Activated CD8-positive, alpha-beta T cell treated with anti-CD3 and anti-CD28 coated beads, Interleukin-2, amount 10 ng/mL, durations not matched to agents 7 days and 5 days (primary cell): ENCODE measurements at regions not wholly inside any gene's neighbourhood (a gene's known extent, or its start where the extent isn't known, plus 50 kb on each side); places are given as distances from the start of the nearest gene placed in this dataset.
"Not testable (repeated sequence)": the region's sequence is repeated elsewhere in the genome, so short reads cannot be mapped to it uniquely, and the experiment has no call there.

Experiments used
- ATAC-seq: fragments of 150-1000 bp; cut with Tn5 transposase; one replicate; pipeline ENCODE4 v1.10.0; 2021; ENCODE audit warnings: moderate library complexity
- CTCF ChIA-PET: fragments of 350-600 bp; sonication (Branson Sonifier 250); formaldehyde crosslinking; loops from one replicate; lab custom pipeline; 2021; ENCODE audit warnings: antibody characterized with exemption; lab: Charles Lee
- POLR2A ChIA-PET: fragments of 350-600 bp; sonication (Branson Sonifier 250); formaldehyde crosslinking; loops from one replicate; lab custom pipeline; 2021; ENCODE audit warnings: antibody characterized with exemption; lab: Charles Lee
- DNase-seq: peaks from one replicate; pipeline ENCODE4 v3.0.0-alpha.2; 2020
- H3K27ac Mint-ChIP-seq: one replicate; pipeline ENCODE4 v1.8.0; 2021; ENCODE audit warnings: mild to moderate bottlenecking, mixed read lengths
- H3K27me3 Mint-ChIP-seq: one replicate; pipeline ENCODE4 v1.8.0; 2021; ENCODE audit warnings: low read depth, mixed read lengths
- H3K36me3 Mint-ChIP-seq: one replicate; pipeline ENCODE4 v1.8.0; 2021; ENCODE audit warnings: low read depth, mixed read lengths
- H3K4me1 Mint-ChIP-seq: one replicate; pipeline ENCODE4 v1.8.0; 2021; ENCODE audit warnings: low read depth, mixed read lengths
- H3K4me3 Mint-ChIP-seq: one replicate; pipeline ENCODE4 v1.8.0; 2021; ENCODE audit warnings: mild to moderate bottlenecking, mixed read lengths
- H3K9me3 Mint-ChIP-seq: one replicate; pipeline ENCODE4 v1.8.0; 2022; ENCODE audit warnings: mixed read lengths; ENCODE audit not compliant: insufficient read depth

DNA sequence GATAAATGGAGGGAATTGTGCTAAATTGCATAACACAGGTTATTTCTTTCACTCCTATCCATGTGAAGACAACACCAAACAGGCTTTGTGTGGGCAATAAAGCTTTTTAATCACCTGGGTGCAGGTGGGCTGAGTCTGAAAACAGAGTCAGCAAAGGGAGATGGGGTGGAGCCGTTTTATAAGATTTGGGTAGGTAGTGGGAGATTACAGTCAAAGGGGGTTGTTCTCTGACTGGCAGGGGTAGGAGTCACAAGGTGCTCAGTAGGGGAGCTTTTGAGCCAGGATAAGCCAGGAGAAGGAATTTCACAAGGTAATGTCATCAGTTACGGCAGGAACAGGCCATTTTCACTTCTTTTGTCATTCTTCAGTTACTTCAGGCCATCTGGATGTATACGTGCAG is 358.8 kb upstream of the LRP1B start:
- H3K4me1 Mint-ChIP-seq, CTCF ChIA-PET, POLR2A ChIA-PET: not testable (repeated sequence)

DNA sequence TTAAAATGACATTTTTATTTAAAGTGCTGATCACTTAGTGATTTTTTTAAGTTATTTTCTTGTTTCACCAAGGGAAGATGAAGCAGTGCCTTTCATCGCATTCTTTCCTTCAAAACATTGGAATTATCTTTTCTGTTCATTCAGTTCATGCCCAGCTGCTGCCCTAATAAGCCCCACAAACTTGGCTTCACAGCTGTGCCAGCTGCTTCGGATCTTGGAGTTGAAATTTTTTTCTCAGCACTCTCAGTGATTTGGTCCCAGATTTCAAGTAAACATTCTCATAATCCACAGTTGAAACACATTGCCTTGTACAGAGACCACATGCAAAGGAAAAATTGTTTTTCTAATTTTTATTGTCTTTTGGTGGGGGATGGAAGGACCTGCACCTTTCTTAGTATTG is 353.3 kb upstream of the LRP1B start:
- Mint-ChIP-seq H3K4me1 (no peaks in the 10 kb centered on the region), H3K27ac (no peak overlapping the region), H3K4me3 (no peak overlapping the region), H3K9me3 (no peaks in the 10 kb centered on the region), H3K36me3 (no peaks in the 10 kb centered on the region), H3K27me3 (no peaks in the 10 kb centered on the region)
- no peak for ATAC-seq
- no peak for DNase-seq
- ChIA-PET POLR2A (no interaction called here), CTCF (no interaction called here)

More for the DNA sequence above, 358.8 kb upstream of the LRP1B start:
- not testable (repeated sequence) for H3K27me3 Mint-ChIP-seq, H3K9me3 Mint-ChIP-seq, H3K4me3 Mint-ChIP-seq, DNase-seq, H3K27ac Mint-ChIP-seq, H3K36me3 Mint-ChIP-seq, ATAC-seq

DNA sequence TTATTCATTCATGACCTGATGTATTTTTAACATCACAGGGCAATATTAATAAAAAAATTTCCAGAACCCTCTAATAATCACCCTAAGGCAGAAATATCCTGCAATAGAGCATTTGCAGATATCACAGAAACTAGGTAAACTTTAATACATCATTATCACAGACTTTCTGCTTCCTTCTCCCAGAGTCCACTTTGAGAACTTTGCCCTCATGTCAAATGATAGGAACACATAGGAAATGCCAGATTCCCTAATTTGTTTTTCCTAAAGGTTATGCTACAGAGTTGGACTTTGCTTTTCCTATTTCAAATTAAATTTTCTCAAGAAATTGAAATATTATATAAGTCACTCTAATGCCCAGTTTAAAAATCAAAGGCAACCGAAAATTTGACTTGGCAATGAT is 352.8 kb upstream of the LRP1B start:
- Mint-ChIP-seq H3K36me3 (no peaks in the 10 kb centered on the region), H3K9me3 (no peaks in the 10 kb centered on the region), H3K4me1 (no peaks in the 10 kb centered on the region), H3K27me3 (no peaks in the 10 kb centered on the region), H3K4me3 (no peak overlapping the region), H3K27ac (no peak overlapping the region)
- CTCF ChIA-PET, result no interaction called here
- no peak for DNase-seq
- POLR2A ChIA-PET, result no interaction called here
- ATAC-seq, result no peak

DNA sequence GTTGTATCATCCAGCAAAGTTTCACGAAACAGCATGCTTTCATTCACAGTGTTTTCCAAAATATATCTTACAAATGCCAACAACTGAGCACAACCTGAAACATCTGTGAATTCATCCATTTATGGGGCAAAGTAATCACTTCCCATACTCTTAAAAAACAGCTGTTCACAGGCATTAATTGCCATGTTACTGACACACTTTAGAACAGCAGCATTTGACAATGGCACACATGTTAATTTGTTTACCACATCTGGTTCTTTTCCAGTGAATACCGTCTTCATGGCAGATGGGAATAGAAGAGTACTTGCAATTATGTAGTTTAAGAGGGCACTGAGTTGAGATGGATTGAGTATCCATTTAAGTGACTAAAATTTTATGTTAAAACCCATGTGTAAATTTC is 347.4 kb upstream of the LRP1B start:
- Mint-ChIP-seq H3K9me3 (no peaks in the 10 kb centered on the region), H3K4me3 (no peak overlapping the region), H3K27ac (no peak overlapping the region), H3K36me3 (no peaks in the 10 kb centered on the region), H3K27me3 (no peaks in the 10 kb centered on the region), H3K4me1 (no peaks in the 10 kb centered on the region)
- DNase-seq (no peak), ATAC-seq (no peak)
- CTCF ChIA-PET, result no interaction called here
- POLR2A ChIA-PET, result interaction anchor here (0.6 kb wide), 1 partner anchor 386 kb away, joined by 3 read pairs; no protein-coding TSS in a partner anchor

DNA sequence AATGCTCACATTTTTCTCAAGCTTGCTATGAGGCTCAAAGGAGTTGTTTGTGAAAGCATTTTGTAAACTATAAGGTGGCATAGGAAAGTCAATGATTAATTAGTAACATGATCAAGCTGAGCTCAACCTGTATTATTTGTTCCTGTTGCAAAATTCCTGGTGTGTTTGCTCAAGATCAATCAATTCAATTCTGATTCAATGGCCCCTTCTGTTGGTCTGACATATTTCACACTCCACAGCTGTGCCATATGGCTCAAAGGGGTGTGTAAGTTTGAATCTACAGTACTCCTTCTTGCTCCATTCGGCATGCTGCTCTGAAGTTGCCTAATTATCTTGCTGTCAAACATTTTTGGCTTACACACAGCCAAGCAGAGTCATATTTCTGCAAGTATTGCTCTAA is 341.6 kb upstream of the LRP1B start:
- Mint-ChIP-seq H3K9me3 (no peaks in the 10 kb centered on the region), H3K4me3 (no peak overlapping the region), H3K36me3 (no peaks in the 10 kb centered on the region), H3K27me3 (no peaks in the 10 kb centered on the region), H3K27ac (no peak overlapping the region), H3K4me1 (no peaks in the 10 kb centered on the region)
- no peak for DNase-seq
- CTCF ChIA-PET, result no interaction called here
- POLR2A ChIA-PET, result no interaction called here
- no peak for ATAC-seq

DNA sequence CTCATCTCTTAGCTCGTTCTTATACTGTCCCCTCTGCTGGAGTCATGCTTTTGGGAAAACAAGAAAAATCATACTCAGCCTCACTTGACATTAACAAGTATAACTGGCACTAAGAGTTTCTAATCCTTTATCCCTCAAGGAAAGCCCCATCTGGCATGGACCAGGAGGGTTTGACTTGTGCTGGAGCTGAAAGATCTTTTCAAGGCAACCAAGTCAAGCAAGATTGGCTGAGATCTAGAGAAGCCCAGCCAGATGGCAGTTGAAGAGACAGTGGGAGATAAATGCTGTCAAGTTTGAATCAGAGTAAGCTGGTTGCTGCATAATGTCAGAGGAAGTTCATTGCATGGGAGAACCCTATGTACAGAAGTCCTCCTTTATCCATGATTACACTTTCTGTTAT is 336.5 kb upstream of the LRP1B start:
- no peaks in the 10 kb centered on the region for H3K4me1 Mint-ChIP-seq
- no peaks in the 10 kb centered on the region for H3K9me3 Mint-ChIP-seq
- H3K36me3 Mint-ChIP-seq, result no peaks in the 10 kb centered on the region
- ChIA-PET CTCF (no interaction called here), POLR2A (no interaction called here)
- no peak for ATAC-seq
- DNase-seq, result no peak
- H3K27me3 Mint-ChIP-seq, result no peaks in the 10 kb centered on the region
- H3K27ac Mint-ChIP-seq, result no peak overlapping the region
- H3K4me3 Mint-ChIP-seq, result no peak overlapping the region

DNA sequence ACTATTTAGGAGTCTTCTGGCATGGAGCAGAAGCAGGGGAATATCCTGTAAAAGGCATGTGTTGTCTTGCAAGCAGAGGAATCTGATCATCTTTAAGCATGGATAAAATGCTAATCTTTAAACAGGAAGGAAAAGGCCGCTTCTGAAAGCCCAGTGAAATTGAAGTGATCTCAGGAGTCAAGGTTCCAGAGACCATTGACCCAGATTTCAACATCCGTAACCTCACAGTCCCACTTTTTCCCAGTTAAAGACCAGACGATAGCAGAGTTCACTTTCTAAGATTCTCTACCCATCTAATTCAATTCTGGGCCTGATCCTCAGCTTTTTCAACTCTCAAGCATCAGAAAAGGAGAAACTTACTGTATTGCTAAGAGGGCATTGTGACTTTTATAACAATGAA is 332.2 kb upstream of the LRP1B start:
- Mint-ChIP-seq H3K27ac (no peak overlapping the region), H3K4me1 (no peaks in the 10 kb centered on the region), H3K36me3 (no peaks in the 10 kb centered on the region), H3K4me3 (no peak overlapping the region), H3K9me3 (peaks cover 2% of the 10 kb centered on the region), H3K27me3 (no peaks in the 10 kb centered on the region)
- ATAC-seq (no peak), DNase-seq (no peak)
- POLR2A ChIA-PET, result no interaction called here
- CTCF ChIA-PET, result no interaction called here

DNA sequence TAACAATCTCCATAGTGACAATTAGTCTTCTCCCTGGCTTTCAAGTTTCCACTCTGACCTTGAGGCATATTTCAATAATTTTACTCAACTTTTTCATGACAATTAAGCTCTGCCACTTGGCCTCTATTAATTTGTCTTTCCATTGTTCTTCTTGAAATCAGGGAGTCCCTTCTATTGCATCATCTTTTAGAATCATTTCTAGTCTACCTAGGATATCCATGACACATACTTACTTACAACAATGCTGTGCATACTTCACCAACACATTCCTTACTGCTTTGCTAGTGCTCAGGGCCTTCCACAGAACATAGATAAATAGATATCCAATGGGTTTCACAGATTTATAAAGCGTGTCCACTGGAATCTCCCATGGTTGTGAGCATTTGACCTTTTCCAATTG is 331.5 kb upstream of the LRP1B start:
- Mint-ChIP-seq H3K27ac (no peak overlapping the region), H3K36me3 (no peaks in the 10 kb centered on the region), H3K9me3 (peaks cover 2% of the 10 kb centered on the region), H3K27me3 (no peaks in the 10 kb centered on the region), H3K4me3 (no peak overlapping the region), H3K4me1 (no peaks in the 10 kb centered on the region)
- CTCF ChIA-PET, result no interaction called here
- POLR2A ChIA-PET, result no interaction called here
- ATAC-seq (no peak), DNase-seq (no peak)

DNA sequence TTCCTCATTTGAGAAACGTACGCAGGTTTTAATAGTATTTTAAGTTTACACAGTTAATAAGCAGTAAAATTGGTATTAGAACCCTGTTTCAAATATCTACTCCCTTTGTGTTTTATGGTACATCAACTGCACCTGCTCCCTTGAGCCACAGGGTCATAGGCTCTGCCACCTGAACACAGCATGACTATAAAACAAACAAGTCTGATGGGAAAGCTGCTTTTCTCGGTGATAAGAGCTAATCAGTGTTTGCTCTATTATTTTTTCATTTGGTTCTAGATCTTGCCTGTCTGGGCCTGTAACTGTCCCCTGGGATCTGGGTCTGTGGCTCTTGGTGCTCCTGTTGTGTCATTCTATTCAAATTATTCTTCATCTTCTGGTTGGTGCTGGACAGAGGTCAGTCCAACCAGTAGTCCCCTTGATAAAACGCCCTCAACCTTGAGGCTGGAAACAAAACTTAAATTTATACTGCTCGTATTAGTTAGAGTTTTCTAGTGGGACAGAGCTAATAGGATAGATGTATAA is 314.8 kb upstream of the LRP1B start:
- Mint-ChIP-seq H3K9me3 (no peaks in the 10 kb centered on the region), H3K4me3 (no peak overlapping the region), H3K27ac (no peak overlapping the region), H3K36me3 (no peaks in the 10 kb centered on the region), H3K27me3 (no peaks in the 10 kb centered on the region), H3K4me1 (no peaks in the 10 kb centered on the region)
- ATAC-seq (no peak), DNase-seq (no peak)
- ChIA-PET CTCF (no interaction called here), POLR2A (no interaction called here)

DNA sequence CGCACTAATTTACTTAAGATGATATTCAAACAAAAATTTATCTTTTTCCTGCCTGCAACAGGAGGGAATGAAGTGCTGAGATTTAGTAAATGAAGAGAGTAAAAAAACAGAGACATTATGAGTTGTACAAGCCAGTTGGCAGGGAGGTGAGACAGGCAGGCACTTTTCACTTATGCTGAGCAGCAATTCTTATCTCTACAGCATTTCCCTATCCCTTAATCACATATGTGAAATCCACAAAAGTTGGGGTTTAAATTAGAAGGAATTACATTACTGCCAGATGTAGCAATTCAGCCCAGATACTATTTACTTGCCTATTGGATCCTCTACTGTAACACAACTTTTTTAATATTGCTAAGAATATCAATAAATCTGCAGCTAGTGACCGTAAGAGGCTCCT is 314.2 kb upstream of the LRP1B start:
- Mint-ChIP-seq H3K4me1 (no peaks in the 10 kb centered on the region), H3K4me3 (no peak overlapping the region)
- POLR2A ChIA-PET, result no interaction called here

DNA sequence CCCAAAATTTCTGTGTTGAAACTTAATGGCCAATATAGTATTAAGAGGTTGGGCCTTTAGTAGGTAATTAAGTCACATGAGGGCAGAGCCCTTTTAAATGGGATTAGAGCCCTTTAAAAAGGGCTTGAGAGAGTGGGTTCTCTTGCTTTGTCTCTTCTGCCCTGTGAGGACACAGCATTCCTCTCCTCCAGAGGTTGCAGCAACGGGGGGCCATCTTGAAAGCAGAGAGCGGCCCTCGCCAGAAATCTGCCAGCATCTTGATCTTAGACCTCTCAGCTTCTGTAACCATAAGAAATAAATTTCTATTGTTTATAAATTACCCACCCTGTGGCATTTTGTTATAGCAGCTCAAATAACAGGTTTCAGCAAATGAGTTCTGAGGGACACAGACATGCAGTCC is 305.0 kb upstream of the LRP1B start:
- DNase-seq (no peak), ATAC-seq (no peak)
- Mint-ChIP-seq H3K27ac (no peak overlapping the region), H3K4me3 (no peak overlapping the region), H3K36me3 (no peaks in the 10 kb centered on the region), H3K27me3 (no peaks in the 10 kb centered on the region), H3K9me3 (peaks cover 4% of the 10 kb centered on the region), H3K4me1 (no peaks in the 10 kb centered on the region)
- POLR2A ChIA-PET, result no interaction called here
- CTCF ChIA-PET, result no interaction called here

More for the DNA sequence above, 314.2 kb upstream of the LRP1B start:
- ATAC-seq (no peak), DNase-seq (no peak)
- H3K36me3 Mint-ChIP-seq, result no peaks in the 10 kb centered on the region
- CTCF ChIA-PET, result no interaction called here
- H3K9me3 Mint-ChIP-seq, result no peaks in the 10 kb centered on the region
- H3K27me3 Mint-ChIP-seq, result no peaks in the 10 kb centered on the region
- no peak overlapping the region for H3K27ac Mint-ChIP-seq

DNA sequence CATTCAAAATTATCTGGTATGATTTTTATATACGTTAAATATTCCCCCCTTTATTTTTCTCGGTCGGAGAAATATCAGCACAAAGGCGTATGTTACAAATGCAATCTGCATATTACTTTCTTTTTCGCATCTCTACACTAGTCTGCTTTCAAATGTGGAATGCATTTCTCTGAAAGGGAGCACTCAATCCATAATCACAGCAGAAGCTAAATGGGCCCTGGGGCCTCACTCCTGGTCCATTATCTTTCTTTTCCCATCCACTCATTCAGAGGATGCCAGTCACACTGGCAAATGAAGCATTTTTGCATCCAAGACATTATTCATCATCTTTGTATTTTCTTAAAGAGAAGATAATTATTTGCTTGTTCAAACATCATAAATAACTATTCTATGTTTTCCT is 295.2 kb upstream of the LRP1B start:
- H3K4me3 Mint-ChIP-seq, result no peak overlapping the region
- POLR2A ChIA-PET, result no interaction called here

DNA sequence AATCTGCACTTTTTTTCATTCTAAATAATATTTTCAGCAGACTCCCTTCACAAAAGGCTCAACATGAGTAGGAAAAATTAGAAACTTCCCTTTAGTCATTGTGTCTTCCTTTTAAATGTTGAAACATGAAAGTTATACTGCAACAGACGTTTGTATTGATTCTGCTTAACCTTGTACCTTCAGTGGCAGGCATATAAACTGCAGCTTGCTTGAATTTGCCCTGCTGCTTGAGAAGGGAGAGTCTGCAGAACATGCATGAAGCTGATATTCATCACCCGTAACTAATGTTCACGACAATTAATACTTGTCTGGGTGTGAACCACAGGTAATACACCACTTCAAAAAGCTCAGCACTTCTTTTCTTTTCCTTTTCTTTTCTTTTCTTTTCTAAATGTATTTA is 294.7 kb upstream of the LRP1B start:
- no peaks in the 10 kb centered on the region for H3K36me3 Mint-ChIP-seq
- ChIA-PET CTCF (no interaction called here), POLR2A (no interaction called here)
- ATAC-seq (no peak), DNase-seq (no peak)
- no peaks in the 10 kb centered on the region for H3K27me3 Mint-ChIP-seq
- H3K4me1 Mint-ChIP-seq, result no peaks in the 10 kb centered on the region
- H3K27ac Mint-ChIP-seq, result no peak overlapping the region
- H3K9me3 Mint-ChIP-seq, result peaks cover 14% of the 10 kb centered on the region
- no peak overlapping the region for H3K4me3 Mint-ChIP-seq

More for the DNA sequence above, 295.2 kb upstream of the LRP1B start:
- Mint-ChIP-seq H3K27ac (no peak overlapping the region), H3K4me1 (no peaks in the 10 kb centered on the region), H3K27me3 (no peaks in the 10 kb centered on the region), H3K9me3 (peaks cover 8% of the 10 kb centered on the region), H3K36me3 (no peaks in the 10 kb centered on the region)
- DNase-seq, result no peak
- ATAC-seq, result no peak
- CTCF ChIA-PET, result no interaction called here
